ENCODE measurements at regions not wholly inside any gene's neighbourhood (a gene's known extent, or its start where the extent isn't known, plus 50 kb on each side); places are given as distances from the start of the nearest gene placed in this dataset.
"Not testable (repeated sequence)": the region's sequence is repeated elsewhere in the genome, so short reads cannot be mapped to it uniquely, and the experiment has no call there.

GRCh38 chr10:55630491-55631056, 730.5 kb downstream of the ZWINT start:
- Histone ChIP-seq H3K27ac (no peak overlapping the region), H3K4me3 (peak overlapping the region in 1 of 2 donors; percentile 15), H3K27me3 (replicated peaks; ENCODE audit: insufficient read depth) (peaks cover 8% of the 10 kb centered on the region), H3K4me1 (replicated peaks) (no peaks in the 10 kb centered on the region), H3K36me3 (no peaks in the 10 kb centered on the region), H3K9me3 (no peaks in the 10 kb centered on the region)
- no peak for DNase-seq (ENCODE audit: low spot score)
- intact Hi-C loops (cut with DNase I) = no loop called here
- WGBS = 1% methylated on average over 35 of the region's 35 CpGs
- TF ChIP-seq POLR2AphosphoS5 (IDR thresholded peaks at IDR 0.05) = no peak
- TF ChIP-seq, protein P1, sequence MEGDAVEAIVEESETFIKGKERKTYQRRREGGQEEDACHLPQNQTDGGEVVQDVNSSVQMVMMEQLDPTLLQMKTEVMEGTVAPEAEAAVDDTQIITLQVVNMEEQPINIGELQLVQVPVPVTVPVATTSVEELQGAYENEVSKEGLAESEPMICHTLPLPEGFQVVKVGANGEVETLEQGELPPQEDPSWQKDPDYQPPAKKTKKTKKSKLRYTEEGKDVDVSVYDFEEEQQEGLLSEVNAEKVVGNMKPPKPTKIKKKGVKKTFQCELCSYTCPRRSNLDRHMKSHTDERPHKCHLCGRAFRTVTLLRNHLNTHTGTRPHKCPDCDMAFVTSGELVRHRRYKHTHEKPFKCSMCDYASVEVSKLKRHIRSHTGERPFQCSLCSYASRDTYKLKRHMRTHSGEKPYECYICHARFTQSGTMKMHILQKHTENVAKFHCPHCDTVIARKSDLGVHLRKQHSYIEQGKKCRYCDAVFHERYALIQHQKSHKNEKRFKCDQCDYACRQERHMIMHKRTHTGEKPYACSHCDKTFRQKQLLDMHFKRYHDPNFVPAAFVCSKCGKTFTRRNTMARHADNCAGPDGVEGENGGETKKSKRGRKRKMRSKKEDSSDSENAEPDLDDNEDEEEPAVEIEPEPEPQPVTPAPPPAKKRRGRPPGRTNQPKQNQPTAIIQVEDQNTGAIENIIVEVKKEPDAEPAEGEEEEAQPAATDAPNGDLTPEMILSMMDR (IDR thresholded peaks at IDR 0.05) = no peak
- no peak for TF ChIP-seq POLR2A (IDR thresholded peaks at IDR 0.05)

DNA sequence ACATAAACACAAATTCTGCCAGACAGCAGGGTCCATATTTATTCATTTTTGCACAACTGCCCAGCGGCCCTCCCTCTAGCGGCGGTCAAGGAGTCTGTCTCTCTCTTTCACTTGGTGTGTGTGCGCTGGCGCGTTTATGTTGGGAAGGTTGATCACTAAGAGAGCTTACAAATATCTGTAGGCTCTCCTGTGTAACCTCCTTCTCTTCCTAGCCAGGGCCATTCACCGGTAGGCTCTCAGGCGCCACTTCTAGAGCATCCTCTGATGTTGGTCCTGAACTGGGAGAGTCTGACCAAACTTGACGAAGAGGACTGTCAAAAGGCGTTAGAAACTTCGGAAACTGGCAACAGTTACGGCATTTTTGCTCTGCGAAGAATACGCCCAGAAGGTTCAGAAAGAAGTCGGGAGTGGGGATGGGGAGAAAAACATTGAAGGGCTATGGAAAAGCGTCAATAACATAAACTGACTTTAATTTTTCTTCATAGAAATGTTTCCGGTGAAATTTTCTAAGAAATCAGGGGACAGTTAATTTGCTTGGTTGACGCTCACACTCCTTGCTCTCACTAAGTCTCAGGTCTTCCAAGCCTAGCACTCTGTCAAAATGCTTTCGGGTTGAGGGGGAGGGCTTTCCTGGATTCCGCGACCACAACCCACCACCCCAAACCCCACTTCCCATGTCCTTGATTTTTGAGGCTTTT, 731.1 kb downstream of the ZWINT start:
- Histone ChIP-seq H3K9me3 (no peaks in the 10 kb centered on the region), H3K36me3 (no peaks in the 10 kb centered on the region), H3K27ac (no peak overlapping the region), H3K27me3 (replicated peaks; ENCODE audit: insufficient read depth) (peaks cover 8% of the 10 kb centered on the region), H3K4me3 (no peak overlapping the region), H3K4me1 (replicated peaks) (no peaks in the 10 kb centered on the region)
- TF ChIP-seq POLR2A (IDR thresholded peaks at IDR 0.05) (no peak), POLR2AphosphoS5 (IDR thresholded peaks at IDR 0.05) (no peak)
- TF ChIP-seq, protein P1 (IDR thresholded peaks at IDR 0.05) = peak in 1 of 4 experiments; percentile 16
- WGBS = 4% methylated on average over 21 of the region's 21 CpGs
- DNase-seq (ENCODE audit: low spot score) = no peak
- intact Hi-C loops (cut with DNase I) = no loop called here

- H3K27ac ChIP-seq = no peak overlapping the region
- H3K4me3 ChIP-seq = no peak overlapping the region
- 1% methylated on average over 30 of the region's 30 CpGs for WGBS
- H3K4me1 ChIP-seq (replicated peaks) = no peaks in the 10 kb centered on the region
- intact Hi-C loops (cut with DNase I) = no loop called here
- peaks cover 8% of the 10 kb centered on the region for H3K27me3 ChIP-seq (replicated peaks; ENCODE audit: insufficient read depth)
- no peaks in the 10 kb centered on the region for H3K36me3 ChIP-seq
- no peak for DNase-seq (ENCODE audit: low spot score)
- no peak for TF ChIP-seq POLR2AphosphoS5 (IDR thresholded peaks at IDR 0.05)
- TF ChIP-seq POLR2A (IDR thresholded peaks at IDR 0.05) = no peak
- TF ChIP-seq, protein P1 (IDR thresholded peaks at IDR 0.05) = no peak
- no peaks in the 10 kb centered on the region for H3K9me3 ChIP-seq
These were observed 732.8 kb downstream of the ZWINT start for GRCh38 chr10:55628260-55628701.

DNA sequence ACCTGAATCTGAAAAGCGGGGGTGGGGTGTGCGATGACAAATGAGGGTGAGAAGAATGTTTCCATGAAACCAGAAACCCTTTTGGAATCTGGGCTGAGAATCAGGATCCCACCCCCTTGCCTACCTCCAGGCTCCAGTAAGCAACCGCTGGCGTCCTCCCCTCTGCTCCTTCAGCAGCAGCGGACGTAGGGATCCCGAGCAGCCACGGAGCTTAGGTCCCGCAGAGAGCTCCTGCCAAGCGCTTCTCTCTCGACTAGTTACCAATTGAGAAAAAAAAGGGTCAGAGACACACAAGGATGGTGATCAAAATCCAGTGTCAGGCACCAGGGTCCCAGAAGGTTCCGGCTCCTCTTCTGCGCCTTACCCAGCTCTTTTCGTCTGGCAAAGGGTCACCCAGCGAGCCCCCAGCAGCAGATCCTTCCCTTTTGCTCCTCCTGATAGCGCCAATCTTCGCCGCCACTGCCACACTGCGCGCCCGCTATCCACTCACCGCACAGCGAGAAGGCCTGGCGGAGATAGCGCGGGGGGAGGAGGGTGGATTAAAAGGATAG, 733.5 kb downstream of the ZWINT start:
- no peak overlapping the region for H3K27ac ChIP-seq
- no peaks in the 10 kb centered on the region for H3K36me3 ChIP-seq
- WGBS = 3% methylated on average over 24 of the region's 26 CpGs
- H3K27me3 ChIP-seq (replicated peaks; ENCODE audit: insufficient read depth) = peaks cover 8% of the 10 kb centered on the region
- no peak for DNase-seq (ENCODE audit: low spot score)
- intact Hi-C loops (cut with DNase I) = no loop called here
- H3K9me3 ChIP-seq = no peaks in the 10 kb centered on the region
- no peaks in the 10 kb centered on the region for H3K4me1 ChIP-seq (replicated peaks)
- H3K4me3 ChIP-seq = no peak overlapping the region
- no peak for TF ChIP-seq POLR2A (IDR thresholded peaks at IDR 0.05)
- TF ChIP-seq POLR2AphosphoS5 (IDR thresholded peaks at IDR 0.05) = no peak
- TF ChIP-seq, protein P1 (IDR thresholded peaks at IDR 0.05) = no peak

DNA sequence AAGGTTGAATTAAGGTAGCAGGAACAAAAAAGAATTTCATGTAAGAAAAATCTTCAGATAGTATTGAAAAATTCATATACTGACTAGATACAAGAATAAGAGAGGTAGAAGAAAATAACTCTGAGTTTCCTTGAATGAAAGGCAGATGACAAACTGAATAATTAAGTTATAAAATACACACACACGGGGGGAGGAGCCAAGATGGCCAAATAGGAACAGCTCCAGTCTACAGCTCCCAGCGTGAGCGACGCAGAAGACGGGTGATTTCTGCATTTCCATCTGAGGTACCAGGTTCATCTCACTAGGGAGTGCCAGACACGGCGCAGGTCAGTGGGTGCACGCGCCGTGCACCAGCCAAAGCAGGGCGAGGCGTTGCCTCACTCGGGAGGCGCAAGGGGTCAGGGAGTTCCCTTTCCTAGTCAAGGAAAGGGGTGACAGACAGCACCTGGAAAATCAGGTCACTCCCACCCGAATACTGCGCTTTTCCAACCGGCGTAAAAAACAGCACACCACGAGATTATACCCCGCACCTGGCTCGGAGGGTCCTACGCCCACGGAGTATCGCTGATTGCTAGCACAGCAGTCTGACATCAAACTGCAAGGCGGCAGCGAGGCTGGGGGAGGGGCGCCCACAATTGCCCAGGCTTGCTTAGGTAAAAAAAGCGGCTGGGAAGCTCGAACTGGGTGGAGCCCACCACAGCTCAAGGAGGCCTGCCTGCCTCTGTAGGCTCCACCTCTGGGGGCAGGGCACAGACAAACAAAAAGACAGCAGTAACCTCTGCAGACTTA, 759.2 kb downstream of the ZWINT start:
- not testable (repeated sequence) for DNase-seq (ENCODE audit: low spot score); H3K4me3 ChIP-seq

More for the DNA sequence above, 759.2 kb downstream of the ZWINT start:
- intact Hi-C loops (cut with DNase I); H3K27ac ChIP-seq; H3K36me3 ChIP-seq; H3K27me3 ChIP-seq (replicated peaks; ENCODE audit: insufficient read depth); H3K4me1 ChIP-seq (replicated peaks); H3K9me3 ChIP-seq: not testable (repeated sequence)
- WGBS = 3% methylated on average over 29 of the region's 29 CpGs

All from prostate gland (tissue), 2 donors.